Globus pallidus (tissue), 1 donor: ENCODE measurements at regions not wholly inside any gene's neighbourhood (a gene's known extent, or its start where the extent isn't known, plus 50 kb on each side); places are given as distances from the start of the nearest gene placed in this dataset.
A peak's percentile ranks its signal among the peaks of the same experiment; 100 is the strongest.

Experiments used
- DNase-seq: peaks from one replicate; pipeline ENCODE4 v3.0.0-alpha.2; 2015; ENCODE audit warnings: low spot score

GRCh38 chr21:37967036-37967435 lies 50.8 kb upstream of the KCNJ6 start:
- no peak for DNase-seq

- no peak for DNase-seq
Observed at GRCh38 chr21:37968744-37969143, 52.5 kb upstream of the KCNJ6 start.

- DNase-seq = no peak
Observed at GRCh38 chr21:37970548-37970947, 54.3 kb upstream of the KCNJ6 start.

GRCh38 chr21:37971390-37971950 lies 55.2 kb upstream of the KCNJ6 start:
- no peak for DNase-seq

- no peak for DNase-seq
Observed at GRCh38 chr21:37974081-37974480, 57.8 kb upstream of the KCNJ6 start.

- DNase-seq = no peak
Observed at GRCh38 chr21:37982496-37983318, 66.5 kb upstream of the KCNJ6 start.

GRCh38 chr21:37983336-37984095 lies 67.3 kb upstream of the KCNJ6 start:
- DNase-seq = no peak

- no peak for DNase-seq
Observed at GRCh38 chr21:37984416-37984815, 68.2 kb upstream of the KCNJ6 start.

GRCh38 chr21:37986000-37986399 lies 69.7 kb upstream of the KCNJ6 start:
- no peak for DNase-seq

- no peak for DNase-seq
Observed at GRCh38 chr21:37986751-37987399, 70.6 kb upstream of the KCNJ6 start.

- DNase-seq = no peak
Observed at GRCh38 chr21:37987668-37988067, 71.4 kb upstream of the KCNJ6 start.

- DNase-seq = no peak
Observed at GRCh38 chr21:37993071-37993470, 76.8 kb upstream of the KCNJ6 start.

GRCh38 chr21:37994211-37994610 lies 78.0 kb upstream of the KCNJ6 start:
- no peak for DNase-seq

GRCh38 chr21:38012672-38013071 lies 96.4 kb upstream of the KCNJ6 start:
- DNase-seq = peak; percentile 2

- DNase-seq = no peak
Observed at GRCh38 chr21:38013741-38014140, 97.5 kb upstream of the KCNJ6 start.

GRCh38 chr21:38014298-38014697 lies 98.0 kb upstream of the KCNJ6 start:
- DNase-seq = no peak

- DNase-seq = no peak
Observed at GRCh38 chr21:38027901-38028498, 111.7 kb upstream of the KCNJ6 start.

GRCh38 chr21:38032082-38032801 lies 116.0 kb upstream of the KCNJ6 start:
- DNase-seq = no peak

GRCh38 chr21:38036016-38036415 lies 119.8 kb upstream of the KCNJ6 start:
- no peak for DNase-seq

GRCh38 chr21:38037416-38037815 lies 121.2 kb upstream of the KCNJ6 start:
- no peak for DNase-seq

GRCh38 chr21:38039369-38039768 lies 123.1 kb upstream of the KCNJ6 start:
- no peak for DNase-seq
